CD4-positive, alpha-beta T cell treated with Interleukin-15 for 4 hours (primary cell): ENCODE measurements at regions not wholly inside any gene's neighbourhood (a gene's known extent, or its start where the extent isn't known, plus 50 kb on each side); places are given as distances from the start of the nearest gene placed in this dataset.

Experiments used
- DNase-seq: peaks from one replicate; pipeline ENCODE4 v3.0.0-alpha.2; 2020; ENCODE audit warnings: low spot score

DNA sequence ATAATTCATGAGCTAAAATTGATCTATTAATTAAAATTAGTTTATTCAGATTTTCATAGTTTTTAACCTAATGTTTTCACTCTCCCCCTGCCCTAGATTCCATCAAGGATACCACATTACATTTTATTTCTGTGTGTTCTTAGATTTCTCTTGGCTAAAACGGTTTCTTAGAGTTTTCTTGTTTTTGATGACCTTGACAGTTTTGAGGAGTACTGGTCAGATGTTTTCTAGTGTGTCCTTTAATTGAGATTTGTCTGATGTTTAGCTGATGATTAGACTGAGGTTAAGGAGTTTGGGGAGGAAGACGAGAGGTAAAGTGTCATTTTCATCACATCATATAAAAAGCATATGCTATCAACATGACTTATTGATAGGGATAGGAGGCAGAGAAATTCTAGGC is 475.9 kb downstream of the SQOR start:
- DNase-seq, result no peak

DNA sequence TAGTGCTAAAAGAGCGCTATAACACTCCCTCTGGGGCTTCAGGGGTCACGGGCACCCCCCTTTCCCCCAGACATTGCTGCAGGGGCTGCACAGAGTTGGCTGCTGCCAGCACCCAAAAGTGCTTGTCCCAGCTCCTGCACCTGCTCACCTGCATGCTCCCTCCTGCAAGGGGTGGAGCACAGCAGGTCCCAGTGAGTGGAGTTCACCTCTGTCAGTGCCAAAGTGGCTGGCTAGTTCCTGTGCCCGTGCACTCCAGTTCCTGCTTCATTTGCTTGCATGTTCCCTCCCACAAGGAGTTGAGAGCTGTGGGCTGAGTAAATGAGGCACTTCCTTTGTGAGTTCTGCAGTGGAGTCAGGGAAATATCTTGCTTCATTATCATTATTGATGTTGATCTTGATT is 476.9 kb downstream of the SQOR start:
- DNase-seq, result no peak

DNA sequence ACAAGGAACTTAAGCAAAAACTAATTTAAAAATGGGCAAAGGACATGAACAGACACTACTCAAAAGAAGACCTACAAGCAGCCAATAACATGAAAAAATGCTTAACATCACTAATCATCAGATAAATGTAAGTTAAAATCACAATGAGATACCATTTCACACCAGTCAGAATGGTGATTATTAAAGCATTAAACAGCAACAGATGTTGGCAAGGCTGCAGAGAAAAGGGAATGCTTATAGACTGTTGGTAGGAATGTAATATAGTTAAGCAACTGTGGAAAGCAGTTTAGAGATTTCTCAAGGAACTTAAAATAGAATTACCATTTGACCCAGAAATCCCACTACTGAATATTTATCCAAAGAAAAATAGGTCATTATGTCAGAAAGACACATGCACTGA is 482.2 kb downstream of the SQOR start:
- no peak for DNase-seq

DNA sequence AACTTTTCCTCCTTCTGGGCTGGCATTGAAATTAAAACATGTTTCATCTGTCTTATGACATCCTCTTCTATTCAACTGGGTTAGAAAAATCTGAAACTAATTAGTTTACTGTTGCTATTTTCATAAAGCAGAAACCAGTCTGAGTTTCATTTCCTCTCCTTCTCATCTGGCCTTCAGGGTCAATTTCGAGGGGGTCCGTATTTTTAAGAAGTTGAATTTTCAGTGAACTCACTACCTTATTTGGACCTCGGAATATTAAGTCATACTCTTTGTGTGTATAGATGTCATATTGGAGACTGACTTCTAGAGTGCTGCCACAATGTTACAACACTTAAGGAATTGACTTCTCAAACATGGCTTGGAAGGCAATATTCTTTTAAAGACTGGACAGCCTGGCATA is 485.9 kb downstream of the SQOR start:
- no peak for DNase-seq

DNA sequence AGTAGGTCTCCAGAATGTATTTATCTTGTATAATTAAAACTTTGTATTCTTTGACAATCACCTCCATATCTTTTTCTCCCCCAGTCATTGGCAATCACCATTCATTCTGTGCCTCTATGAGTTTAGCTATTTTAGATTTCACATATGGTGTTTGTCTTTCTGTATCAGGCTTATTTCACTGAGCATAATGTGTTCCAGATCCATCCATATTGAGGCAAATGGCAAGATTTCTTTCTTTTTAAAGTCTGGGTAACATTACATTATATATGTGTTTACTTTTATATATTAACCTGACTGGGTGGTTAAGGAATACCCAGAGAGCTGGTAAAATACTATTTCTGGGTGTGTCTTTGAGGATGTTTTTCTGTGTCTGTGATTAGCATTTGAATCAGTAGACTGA is 486.6 kb downstream of the SQOR start:
- DNase-seq, result no peak

DNA sequence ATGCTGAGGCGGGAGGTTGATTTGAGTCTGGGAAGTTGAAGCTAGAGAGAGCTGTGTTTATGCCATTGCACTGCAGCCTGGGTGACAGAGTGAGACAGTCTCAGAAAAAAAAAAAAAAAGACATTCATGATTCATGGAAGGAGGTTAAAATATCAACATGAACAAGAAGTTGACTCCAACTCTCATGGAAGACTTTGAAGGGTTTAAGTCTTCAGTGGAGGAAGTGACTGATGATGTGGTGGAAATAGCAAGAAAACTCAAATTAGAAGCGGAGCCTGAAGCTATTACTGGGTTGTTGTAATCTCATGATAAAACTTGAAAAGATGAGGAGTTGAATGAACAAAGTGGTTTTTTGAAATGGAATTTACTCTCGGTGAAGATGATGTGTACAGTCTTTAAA is 491.8 kb downstream of the SQOR start:
- no peak for DNase-seq

DNA sequence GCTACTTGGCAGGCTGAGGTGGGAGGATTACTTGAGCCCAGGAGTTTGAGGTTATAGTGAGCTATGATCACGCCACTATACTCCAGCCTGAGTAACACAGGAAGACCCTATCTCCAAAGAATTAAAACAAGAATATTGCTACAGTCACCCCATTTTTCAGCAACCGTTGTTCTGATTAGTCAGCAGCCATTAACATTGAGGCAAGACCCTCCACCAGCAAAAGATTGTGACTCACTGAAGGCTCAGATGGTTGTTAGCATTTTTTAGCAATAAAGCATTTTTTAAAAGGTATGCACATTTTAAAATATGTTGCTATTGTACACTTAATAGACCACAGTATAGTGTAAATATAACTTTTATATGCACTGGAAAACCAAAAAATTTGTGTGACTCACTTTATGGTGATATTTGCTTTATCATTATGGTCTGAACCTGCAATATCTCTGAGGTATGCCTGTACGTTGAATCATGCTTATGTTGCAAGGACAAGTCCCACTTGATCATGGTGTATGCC is 492.6 kb downstream of the SQOR start:
- DNase-seq, result no peak

DNA sequence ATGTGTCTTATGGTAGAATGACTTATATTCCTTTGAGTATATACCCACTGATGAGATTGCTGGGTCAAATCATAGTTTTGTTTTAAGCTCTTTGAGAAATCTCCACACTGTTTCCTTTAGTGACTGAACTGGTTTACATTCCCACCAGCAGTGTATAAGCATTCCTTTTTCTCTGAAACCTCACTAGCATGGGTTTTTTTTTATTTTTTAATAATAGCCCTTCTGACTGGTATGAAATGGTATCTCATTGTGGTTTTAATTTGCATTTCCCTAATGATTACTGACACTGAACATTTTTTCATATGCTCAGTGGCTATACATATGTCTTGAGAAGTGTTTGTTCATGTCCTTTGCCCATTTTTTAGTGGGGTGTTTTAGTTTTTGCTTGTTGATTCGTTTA is 494.3 kb downstream of the SQOR start:
- DNase-seq, result no peak

DNA sequence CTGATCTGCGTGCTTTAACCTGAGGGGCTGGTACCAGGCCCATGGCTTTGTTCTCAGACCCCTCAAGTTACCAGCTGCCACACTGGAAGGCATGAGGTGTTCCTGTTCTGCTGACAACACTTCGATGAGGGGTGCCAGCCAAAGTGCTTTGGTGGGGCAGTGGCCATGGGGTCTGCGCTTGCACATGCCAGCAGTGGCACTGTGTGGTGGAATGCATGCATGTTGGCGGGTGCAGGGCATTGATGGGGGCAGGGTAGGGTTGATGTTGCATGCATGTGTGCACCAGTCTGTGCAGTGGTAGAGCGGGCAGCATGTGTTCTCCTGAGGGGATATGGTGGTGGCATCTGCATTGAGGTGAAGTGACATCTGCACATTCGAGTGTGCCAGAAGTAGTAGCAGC is 497.0 kb downstream of the SQOR start:
- no peak for DNase-seq

DNA sequence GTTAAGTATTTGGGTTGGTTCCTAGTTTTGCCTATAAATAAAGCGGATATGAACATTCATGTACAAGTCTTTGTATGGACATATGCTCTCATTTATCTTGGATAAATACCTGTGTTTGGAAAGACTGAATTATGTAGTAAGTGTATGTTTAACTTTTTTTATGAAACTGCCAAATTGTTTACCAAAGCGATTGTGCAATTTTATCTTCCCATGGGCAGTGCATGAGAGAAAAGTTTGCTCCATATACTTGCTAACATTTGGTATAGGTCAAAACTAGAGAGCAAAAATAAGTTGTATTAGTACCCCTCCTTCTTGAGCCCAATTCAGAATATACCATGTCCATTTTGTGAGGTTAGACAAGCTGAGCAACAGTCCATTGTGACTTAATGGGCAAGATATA is 502.6 kb downstream of the SQOR start:
- no peak for DNase-seq

DNA sequence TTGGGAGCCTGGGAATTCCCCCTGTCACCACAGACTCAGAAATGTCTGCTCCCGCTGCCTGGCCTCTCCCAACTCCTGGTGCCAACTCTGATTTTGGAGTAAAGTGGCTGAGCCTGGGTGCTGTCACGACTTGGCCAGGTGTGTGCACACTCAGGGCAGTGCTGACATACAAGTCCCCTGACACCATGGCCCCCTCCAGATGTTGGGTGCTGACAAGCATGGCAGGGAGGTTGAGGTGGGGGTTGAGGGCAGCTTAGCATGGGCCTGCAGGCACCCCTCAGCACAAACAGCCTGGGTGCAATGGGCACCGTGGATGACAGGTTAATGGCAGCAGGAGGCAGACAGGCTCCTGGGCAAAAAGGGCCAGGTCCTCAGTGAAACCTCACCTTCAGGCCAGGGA is 511.2 kb downstream of the SQOR start:
- DNase-seq, result no peak

DNA sequence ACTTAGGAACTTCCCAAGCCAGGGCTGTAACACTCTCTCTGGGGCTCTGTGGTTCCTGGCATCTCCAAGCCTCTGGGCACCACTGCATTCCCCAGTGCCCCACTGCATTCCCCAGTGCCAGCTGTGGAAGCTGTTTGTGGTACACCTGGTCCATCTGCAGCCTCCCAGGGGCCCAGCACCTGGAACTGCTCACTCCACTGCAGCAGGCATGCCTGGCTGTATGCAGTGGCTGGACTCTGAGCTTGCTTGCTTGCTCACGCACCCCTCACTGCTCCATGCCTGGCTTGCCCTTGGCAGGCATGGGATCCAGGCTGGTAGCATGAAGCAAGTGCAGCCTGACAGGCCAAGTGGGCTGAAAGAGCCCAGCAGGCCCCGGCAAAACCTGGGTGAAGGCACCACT is 512.1 kb downstream of the SQOR start:
- DNase-seq, result no peak

DNA sequence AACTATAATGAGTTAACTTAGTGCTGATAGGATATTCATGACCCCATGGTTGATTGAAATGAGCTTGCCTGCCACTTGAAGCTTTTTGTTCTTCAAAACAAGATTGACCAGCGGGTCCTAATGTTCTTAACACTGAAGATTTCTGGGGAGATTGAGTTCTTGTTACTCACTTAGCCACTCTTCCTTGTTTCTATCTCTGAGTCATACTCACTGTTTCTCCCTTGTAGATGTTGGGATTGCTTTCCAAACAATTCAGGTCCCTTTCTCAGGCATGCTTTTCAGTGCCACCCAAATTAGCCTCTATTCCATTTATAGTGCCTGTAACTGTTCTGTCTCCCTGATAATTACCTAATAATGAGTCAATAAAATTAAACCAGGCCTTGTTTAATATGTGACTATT is 517.0 kb downstream of the SQOR start:
- no peak for DNase-seq

DNA sequence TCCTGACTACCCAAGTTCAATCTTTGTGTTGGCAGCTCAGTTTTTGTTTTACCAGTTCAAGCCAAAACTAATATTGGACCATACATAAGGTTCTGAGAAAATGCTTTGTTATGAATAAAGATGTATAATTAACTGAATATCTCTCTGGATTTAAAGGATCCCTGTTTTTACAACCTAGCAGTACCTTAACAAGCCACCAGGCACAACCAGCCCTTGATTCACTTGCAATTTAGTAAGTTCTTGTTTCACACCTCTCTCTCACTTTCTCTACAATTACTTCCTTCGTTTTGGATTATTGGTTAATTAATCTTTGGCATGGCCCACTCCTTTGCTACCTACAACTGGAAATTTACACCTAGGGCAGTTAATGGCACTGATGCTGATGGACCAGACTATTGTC is 531.9 kb downstream of the SQOR start:
- no peak for DNase-seq

DNA sequence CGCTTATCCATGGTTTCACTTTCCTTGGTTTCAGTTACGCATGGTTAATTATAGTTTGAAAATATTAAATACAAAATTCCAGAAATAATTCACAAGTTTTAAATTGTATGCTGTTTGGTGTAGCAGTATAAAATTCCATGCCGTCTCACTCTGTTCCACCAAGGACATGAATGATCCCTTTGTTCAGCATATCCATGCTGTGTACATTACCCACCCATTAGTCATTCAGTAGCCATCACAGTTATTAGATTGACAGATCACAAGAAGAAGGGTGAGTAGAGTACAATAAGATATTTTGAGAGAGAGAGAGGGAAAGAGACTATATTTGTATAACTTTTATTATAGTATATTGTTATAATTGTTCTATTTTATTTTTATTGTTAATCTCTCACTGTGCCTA is 535.5 kb downstream of the SQOR start:
- no peak for DNase-seq

DNA sequence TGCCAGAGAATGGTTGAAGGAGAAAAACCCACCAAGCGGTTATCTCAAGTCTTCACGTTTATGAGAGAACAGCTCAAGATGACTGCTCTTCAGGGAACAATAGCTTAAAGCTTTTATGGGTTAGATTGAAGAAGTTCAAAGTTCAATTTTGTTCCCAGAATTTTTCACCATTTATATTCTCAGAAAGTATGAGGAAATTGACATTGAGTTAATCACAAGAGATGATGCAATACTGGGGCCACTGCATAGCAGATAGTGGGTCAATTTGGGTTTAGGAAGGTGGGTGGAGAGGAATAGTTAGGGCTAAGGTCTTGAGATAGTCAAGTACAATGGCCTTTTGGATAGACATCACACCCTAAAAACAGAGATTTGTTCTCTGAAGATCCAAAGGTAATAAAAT is 539.3 kb downstream of the SQOR start:
- no peak for DNase-seq

DNA sequence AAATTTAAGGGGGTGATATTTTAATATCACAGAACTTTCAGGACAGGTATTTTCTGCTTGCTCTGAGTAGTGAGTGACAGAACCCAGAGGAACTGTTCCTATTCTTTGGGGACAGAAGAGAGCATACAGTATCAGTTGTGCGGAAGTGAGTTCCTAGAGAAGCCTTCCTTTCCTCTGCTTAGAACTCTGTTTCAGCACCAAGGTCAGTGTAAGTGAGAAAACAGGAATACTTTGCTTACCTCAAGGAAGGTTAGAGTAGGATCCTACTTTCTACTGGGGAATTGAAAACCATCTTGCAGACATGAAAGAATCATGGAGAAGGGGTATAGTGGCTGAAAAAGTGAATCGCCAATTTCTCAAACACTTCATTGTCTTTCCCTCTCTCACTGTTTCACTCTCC is 542.4 kb downstream of the SQOR start:
- DNase-seq, result no peak

DNA sequence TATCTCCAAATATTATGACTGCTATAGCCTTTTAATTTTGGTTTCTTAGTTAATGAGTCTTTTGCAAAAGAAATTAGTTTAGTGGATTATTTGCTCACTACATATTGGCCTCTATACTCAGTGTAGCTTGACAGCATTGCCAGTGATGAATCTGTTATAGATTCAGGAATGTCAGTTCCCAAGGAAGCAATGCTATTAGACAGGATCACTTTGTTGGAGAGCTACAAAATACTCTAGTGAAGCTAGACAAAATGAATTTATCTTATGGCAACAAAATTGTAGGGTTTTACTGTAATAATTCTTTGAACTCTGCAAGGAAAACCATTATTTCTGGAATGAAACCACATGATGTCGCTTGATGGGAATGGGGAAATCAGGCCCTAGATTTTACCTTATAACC is 543.3 kb downstream of the SQOR start:
- no peak for DNase-seq

DNA sequence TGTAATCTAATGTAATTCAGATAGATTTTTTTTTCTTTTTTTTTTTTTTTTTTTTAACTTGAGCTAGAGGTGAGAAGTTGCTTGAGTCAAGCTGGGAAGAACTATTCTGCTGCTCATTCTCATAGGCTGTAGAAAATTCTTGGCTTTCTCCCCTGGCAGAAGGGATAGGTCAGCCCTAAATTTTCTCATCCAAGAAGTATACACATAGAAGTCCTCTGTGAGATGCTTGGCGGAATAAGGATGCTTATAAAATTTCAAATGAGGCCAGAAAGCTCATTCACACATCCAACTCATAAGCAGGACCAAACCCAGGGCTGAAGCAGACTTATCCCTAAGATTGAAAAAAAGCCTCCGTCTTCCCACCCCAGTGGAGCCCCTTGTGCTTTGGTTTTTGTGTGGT is 572.5 kb downstream of the SQOR start:
- no peak for DNase-seq

DNA sequence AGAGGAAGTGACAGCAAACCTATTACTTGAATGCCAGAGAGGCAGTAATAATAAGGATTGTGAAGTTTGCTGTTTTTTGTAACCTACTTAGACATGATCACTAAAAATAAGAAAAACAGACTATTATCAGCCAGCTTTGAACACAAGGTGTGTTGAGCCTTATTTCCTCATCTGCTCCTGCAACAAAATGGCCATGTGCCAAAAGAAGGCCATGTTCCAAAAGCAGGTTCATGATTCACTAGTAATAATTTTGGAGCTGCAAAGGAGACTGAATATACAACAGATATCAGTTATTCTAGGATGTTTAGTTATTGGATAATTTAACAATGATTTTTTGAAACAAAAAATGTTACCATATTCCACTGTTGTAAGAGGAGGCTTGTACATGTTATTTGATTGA is 578.7 kb downstream of the SQOR start:
- DNase-seq, result no peak

DNA sequence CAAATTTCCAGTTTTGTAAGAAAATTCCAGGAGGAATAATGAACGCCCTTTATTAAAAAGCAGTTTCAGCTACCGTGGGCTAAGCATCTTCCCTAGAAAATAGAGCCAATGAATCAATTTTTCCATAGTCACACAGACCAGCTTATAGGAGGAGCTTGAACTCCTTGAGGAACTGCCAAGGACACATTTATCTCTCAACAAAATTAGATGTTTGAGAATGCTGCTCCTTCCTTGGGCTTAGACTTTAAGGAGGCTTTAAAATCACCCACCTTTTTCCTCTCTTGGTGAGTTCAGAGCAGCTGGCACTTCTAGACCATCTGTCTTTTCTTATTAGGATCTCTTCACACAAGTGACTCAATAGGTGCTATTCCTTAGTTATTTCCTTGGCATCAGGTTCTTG is 588.0 kb downstream of the SQOR start:
- DNase-seq, result no peak

DNA sequence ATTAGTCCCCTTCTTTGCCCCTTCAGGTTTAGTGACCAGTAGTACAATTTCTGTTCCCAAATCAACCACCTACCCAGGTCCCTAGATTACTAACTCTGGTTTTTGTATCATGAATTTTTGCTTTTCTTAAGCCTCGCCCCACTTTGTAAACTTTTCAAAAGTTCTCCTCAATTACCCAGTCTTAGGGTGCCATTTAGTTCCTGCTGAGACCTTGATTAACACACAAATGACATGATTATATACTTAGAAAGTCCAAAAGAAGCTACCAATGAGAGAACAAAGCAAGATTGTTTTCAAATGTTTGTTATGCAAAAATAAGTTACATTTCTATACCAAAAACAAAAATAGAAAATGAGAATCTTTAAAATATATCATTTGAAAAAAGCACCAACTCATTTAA is 594.4 kb downstream of the SQOR start:
- no peak for DNase-seq

DNA sequence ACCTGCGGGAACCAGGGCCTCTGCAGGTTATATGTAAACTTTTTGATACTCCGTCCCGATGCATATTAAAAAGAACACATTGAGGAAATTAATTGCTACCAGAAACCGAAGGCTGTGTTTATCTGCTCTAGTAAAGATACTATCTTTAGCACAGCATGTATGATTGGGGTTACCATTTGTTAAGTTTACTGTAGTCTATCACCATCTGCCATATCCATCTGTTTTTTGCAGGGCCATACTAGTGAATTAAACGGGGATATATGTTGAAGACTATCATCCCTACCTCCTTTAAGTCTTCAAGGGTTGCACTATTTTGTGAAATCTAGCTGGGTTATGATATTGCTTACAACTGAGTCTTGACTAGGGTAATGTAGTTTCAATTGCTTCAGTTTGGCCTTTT is 597.0 kb downstream of the SQOR start:
- no peak for DNase-seq

DNA sequence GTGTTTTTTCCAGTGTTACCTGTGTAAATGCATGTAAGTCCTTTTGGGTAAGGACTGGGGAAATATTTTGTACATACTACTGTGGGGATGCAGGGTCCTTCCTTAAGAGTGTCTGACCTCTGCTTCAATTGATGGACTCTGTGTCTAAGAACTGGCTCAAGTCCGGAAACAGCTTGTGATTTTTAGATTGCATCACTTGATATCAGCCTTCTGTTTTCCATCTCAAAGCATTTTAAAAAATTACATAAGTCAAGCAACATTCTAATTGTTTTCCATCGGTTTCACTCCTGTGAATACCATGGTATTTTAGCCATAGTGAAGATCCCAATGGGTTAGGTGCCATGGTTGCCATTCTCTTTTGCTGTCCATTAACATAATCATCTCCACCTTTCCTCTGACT is 597.6 kb downstream of the SQOR start:
- no peak for DNase-seq

DNA sequence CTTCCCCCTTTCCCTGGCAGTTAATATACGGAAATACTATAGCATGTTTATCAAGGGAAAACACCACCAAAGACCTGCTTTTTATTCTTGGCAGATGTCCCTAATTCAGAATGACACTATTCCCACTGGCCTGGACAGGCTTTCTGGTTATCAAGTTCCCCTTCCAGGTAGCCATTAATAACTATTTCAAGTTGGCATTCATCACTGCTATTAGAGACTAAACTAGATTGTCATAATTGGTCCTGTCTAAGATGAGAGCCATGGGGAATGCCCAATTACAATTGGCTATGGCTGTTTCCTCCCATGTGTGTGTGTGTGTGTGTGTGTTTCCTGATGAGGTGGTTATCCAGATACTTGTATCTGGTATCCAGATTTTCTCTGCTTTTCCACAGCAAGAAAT is 608.1 kb downstream of the SQOR start:
- DNase-seq, result no peak
